ENCODE measurements at regions not wholly inside any gene's neighbourhood (a gene's known extent, or its start where the extent isn't known, plus 50 kb on each side); places are given as distances from the start of the nearest gene placed in this dataset.
"Not testable (repeated sequence)": the region's sequence is repeated elsewhere in the genome, so short reads cannot be mapped to it uniquely, and the experiment has no call there.

DNA sequence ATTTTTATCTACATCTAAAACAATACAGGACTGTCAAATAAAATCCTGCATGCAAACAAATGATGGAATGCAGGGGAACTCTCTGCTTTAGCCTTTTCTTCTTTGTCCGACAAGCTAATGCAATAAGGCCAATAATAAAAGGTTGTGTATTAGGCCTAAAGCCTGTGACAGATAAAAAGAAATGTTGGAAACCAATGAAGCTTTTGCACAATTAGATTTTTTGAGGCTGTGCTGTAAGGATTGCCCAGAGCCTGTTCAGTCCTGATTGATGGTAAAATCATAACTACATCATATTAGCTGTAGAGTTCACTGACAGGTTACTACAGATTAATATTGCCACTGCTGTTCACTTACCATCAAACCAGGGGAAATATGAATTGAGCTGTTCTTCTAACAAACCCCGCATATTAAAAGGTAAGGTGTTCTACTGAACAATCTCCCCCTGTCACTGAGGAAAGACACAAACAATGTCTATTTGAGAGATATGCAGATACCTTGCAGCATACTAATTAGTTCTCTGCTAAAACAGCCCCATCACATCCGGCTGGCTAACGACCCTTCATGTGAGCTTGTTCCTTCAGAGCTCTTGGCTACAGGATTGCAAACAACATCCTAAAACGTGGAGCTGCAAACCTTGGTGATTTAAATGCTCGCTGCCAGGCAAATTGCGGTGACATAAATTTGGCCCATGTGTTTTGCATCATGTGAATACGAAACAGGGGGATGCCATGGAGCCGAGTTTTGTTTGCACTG lies 305.4 kb downstream of the MTX2 start:
- no peak overlapping the region for H2AFZ ChIP-seq
- no peak overlapping the region for H3K27ac ChIP-seq
- H3K9me3 ChIP-seq (ENCODE audit: low read depth) = no peaks in the 10 kb centered on the region
- no peak overlapping the region for H3K4me3 ChIP-seq
- TF ChIP-seq, protein P1, sequence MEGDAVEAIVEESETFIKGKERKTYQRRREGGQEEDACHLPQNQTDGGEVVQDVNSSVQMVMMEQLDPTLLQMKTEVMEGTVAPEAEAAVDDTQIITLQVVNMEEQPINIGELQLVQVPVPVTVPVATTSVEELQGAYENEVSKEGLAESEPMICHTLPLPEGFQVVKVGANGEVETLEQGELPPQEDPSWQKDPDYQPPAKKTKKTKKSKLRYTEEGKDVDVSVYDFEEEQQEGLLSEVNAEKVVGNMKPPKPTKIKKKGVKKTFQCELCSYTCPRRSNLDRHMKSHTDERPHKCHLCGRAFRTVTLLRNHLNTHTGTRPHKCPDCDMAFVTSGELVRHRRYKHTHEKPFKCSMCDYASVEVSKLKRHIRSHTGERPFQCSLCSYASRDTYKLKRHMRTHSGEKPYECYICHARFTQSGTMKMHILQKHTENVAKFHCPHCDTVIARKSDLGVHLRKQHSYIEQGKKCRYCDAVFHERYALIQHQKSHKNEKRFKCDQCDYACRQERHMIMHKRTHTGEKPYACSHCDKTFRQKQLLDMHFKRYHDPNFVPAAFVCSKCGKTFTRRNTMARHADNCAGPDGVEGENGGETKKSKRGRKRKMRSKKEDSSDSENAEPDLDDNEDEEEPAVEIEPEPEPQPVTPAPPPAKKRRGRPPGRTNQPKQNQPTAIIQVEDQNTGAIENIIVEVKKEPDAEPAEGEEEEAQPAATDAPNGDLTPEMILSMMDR (IDR thresholded peaks at IDR 0.05; ENCODE audit: poor library complexity) = no peak
- TF ChIP-seq EZH2 (IDR thresholded peaks at IDR 0.05; ENCODE audit: borderline replicate concordance) = no peak
- no peak for TF ChIP-seq EZH2phosphoT487 (IDR thresholded peaks at IDR 0.05; ENCODE audit: low read depth, severe bottlenecking, unreplicated experiment)
- no peak for DNase-seq (ENCODE audit: low spot score)
- H4K20me1 ChIP-seq (ENCODE audit: insufficient read depth, poor library complexity, severe bottlenecking) = no peaks in the 10 kb centered on the region
- H3K9me2 ChIP-seq (replicated peaks; ENCODE audit: insufficient read depth) = no peaks in the 10 kb centered on the region
- H3K36me3 ChIP-seq (replicated peaks; ENCODE audit: insufficient read depth, low read depth) = no peaks in the 10 kb centered on the region
- WGBS (ENCODE audit: low lambda C conversion rate, missing lambda C conversion rate) = 60% methylated on average over 9 of the region's 9 CpGs
- H3K4me2 ChIP-seq = no peak overlapping the region
- H3K79me2 ChIP-seq = no peaks in the 10 kb centered on the region
- no peaks in the 10 kb centered on the region for H3K27me3 ChIP-seq
- H3K4me1 ChIP-seq (ENCODE audit: insufficient read depth) = no peaks in the 10 kb centered on the region

DNA sequence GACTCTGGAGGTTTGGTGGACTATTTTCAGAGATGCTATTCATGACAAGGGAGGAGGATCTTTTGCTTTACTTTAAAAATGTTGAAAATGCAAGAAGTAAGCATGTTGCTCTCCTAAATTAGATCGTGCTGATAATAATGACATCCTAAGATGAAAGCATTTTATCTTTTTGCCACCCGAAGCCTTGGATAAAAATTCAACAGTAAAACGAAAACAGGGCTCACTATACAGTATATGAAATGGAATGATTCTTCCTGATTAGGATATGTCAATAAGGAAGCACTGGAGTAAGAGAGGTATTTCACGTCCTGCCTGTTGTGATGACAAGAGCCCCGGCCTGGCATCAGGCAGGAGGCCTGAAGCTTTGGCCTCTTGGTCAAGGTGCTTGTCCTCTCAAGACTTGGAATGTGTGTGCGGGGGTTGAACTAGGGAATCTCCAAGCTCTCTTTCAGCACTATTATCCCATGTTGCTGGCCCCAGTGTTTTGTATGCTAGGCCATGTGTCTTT lies 306.0 kb downstream of the MTX2 start:
- WGBS (ENCODE audit: low lambda C conversion rate, missing lambda C conversion rate) = 74% methylated on average over 6 of the region's 6 CpGs
- Histone ChIP-seq H3K9me2 (replicated peaks; ENCODE audit: insufficient read depth) (no peaks in the 10 kb centered on the region), H3K27ac (no peak overlapping the region), H3K36me3 (replicated peaks; ENCODE audit: insufficient read depth, low read depth) (no peaks in the 10 kb centered on the region), H3K4me1 (ENCODE audit: insufficient read depth) (no peaks in the 10 kb centered on the region), H3K79me2 (no peaks in the 10 kb centered on the region), H2AFZ (no peak overlapping the region), H3K4me2 (no peak overlapping the region), H3K9me3 (ENCODE audit: low read depth) (no peaks in the 10 kb centered on the region), H3K4me3 (no peak overlapping the region), H3K27me3 (no peaks in the 10 kb centered on the region), H4K20me1 (ENCODE audit: insufficient read depth, poor library complexity, severe bottlenecking) (no peaks in the 10 kb centered on the region)
- TF ChIP-seq, protein P1 (IDR thresholded peaks at IDR 0.05; ENCODE audit: poor library complexity) = no peak
- no peak for TF ChIP-seq EZH2phosphoT487 (IDR thresholded peaks at IDR 0.05; ENCODE audit: low read depth, severe bottlenecking, unreplicated experiment)
- no peak for TF ChIP-seq EZH2 (IDR thresholded peaks at IDR 0.05; ENCODE audit: borderline replicate concordance)
- DNase-seq (ENCODE audit: low spot score) = no peak

DNA sequence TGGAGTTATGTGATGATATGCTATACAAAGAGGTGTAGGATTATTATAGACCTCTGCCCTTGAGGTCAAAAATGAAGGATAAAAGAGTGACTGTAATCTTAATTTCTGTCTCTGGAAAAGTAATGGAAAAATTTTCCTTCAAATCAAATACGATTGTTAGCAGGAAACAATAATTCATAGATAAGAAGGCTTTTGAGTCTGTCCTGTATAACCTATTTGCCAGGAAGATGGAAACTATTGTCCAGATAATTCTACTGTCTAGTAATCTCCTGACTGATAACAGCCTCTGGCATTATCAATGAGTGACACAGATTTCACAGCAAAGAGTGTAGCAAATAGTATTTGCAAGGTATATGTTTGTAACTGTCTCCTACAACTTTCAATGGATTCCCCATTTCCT lies 307.8 kb downstream of the MTX2 start:
- Histone ChIP-seq H3K4me3 (no peak overlapping the region), H3K4me2 (no peak overlapping the region), H3K27ac (no peak overlapping the region), H3K4me1 (ENCODE audit: insufficient read depth) (peaks cover 3% of the 10 kb centered on the region), H3K36me3 (replicated peaks; ENCODE audit: insufficient read depth, low read depth) (no peaks in the 10 kb centered on the region), H3K9me3 (ENCODE audit: low read depth) (no peaks in the 10 kb centered on the region), H2AFZ (no peak overlapping the region), H4K20me1 (ENCODE audit: insufficient read depth, poor library complexity, severe bottlenecking) (no peaks in the 10 kb centered on the region), H3K79me2 (no peaks in the 10 kb centered on the region), H3K9me2 (replicated peaks; ENCODE audit: insufficient read depth) (no peaks in the 10 kb centered on the region), H3K27me3 (no peaks in the 10 kb centered on the region)
- 59% methylated on average over 1 of the region's 1 CpG for WGBS (ENCODE audit: low lambda C conversion rate, missing lambda C conversion rate)
- DNase-seq (ENCODE audit: low spot score) = no peak
- TF ChIP-seq, protein P1 (IDR thresholded peaks at IDR 0.05; ENCODE audit: poor library complexity) = no peak
- TF ChIP-seq EZH2 (IDR thresholded peaks at IDR 0.05; ENCODE audit: borderline replicate concordance) (no peak), EZH2phosphoT487 (IDR thresholded peaks at IDR 0.05; ENCODE audit: low read depth, severe bottlenecking, unreplicated experiment) (no peak)

DNA sequence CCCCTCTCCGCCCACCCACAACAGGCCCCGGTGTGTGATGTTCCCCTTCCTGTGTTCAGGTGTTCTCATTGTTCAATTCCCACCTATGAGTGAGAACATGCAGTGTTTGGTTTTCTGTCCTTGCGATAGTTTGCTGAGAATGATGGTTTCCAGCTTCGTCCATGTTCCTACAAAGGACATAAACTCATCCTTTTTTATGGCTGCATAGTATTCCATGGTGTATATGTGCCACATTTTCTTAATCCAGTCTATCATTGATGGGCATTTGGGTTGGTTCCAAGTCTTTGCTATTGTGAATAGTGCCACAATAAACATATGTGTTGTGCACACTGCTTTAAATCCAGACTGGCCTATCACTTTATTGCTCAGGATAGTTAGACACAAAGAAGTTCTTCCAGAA lies 309.1 kb downstream of the MTX2 start:
- not testable (repeated sequence) for H3K4me2 ChIP-seq; H4K20me1 ChIP-seq (ENCODE audit: insufficient read depth, poor library complexity, severe bottlenecking); H3K27ac ChIP-seq; H3K9me2 ChIP-seq (replicated peaks; ENCODE audit: insufficient read depth); H3K36me3 ChIP-seq (replicated peaks; ENCODE audit: insufficient read depth, low read depth); H3K79me2 ChIP-seq; H3K4me3 ChIP-seq; H3K9me3 ChIP-seq (ENCODE audit: low read depth); DNase-seq (ENCODE audit: low spot score); H2AFZ ChIP-seq; H3K27me3 ChIP-seq
- 98% methylated on average over 4 of the region's 4 CpGs for WGBS (ENCODE audit: low lambda C conversion rate, missing lambda C conversion rate)
- peaks cover 12% of the 10 kb centered on the region for H3K4me1 ChIP-seq (ENCODE audit: insufficient read depth)
